Fibroblast of upper back skin (primary cell): ENCODE measurements at regions not wholly inside any gene's neighbourhood (a gene's known extent, or its start where the extent isn't known, plus 50 kb on each side); places are given as distances from the start of the nearest gene placed in this dataset.
"Not testable (repeated sequence)": the region's sequence is repeated elsewhere in the genome, so short reads cannot be mapped to it uniquely, and the experiment has no call there.

Source experiments
- DNase-seq: peaks from one replicate; pipeline ENCODE4 v3.0.0-alpha.2; 2013

DNA sequence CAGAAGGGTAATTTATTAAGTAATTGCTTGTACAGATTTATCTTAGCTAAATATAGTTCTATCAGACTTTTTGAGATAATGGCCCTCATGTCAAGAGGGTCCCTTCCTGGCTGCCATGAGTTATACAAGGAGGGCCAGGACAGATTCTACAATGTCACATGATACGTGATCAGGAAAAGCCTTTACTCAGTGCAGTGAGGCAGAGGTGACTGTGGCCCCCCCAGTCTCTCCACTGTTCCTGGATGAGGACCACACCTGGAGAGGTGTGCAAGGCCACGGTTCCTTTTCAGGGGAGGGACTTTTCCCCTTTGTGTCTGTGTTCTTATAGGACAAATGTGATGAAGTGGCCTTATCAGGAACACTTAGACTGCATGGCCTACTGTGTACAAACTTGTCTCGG lies 54.3 kb upstream of the LRCH1 start:
- no peak for DNase-seq

- DNase-seq = peak; percentile 29
These were observed 56.9 kb upstream of the LRCH1 start for GRCh38 chr13:46496086-46496485.

GRCh38 chr13:46495651-46496050 lies 57.3 kb upstream of the LRCH1 start:
- peak; percentile 53 for DNase-seq

GRCh38 chr13:46495066-46495465 lies 57.9 kb upstream of the LRCH1 start:
- no peak for DNase-seq

GRCh38 chr13:46492946-46493345 lies 60.0 kb upstream of the LRCH1 start:
- DNase-seq = peak; percentile 58

DNA sequence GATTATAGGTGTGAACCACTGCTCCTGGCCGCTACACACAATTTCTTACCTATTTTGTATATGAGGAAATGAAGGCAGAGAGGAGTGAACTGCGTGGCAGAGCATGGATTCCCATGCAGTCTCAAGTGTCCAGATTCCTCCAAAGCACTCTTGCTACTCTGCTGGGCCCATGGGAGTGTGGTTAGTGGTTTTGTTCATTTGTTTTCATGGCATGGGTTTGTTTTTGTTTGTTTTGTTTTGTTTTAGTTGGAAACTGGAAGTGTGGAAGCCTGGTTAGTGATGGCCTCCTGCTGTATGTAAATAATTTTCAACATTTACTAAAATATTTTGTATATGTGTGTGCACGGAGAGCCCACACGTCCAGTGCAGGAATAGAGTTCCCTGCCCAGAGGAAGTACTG lies 61.3 kb upstream of the LRCH1 start:
- DNase-seq = no peak

- not testable (repeated sequence) for DNase-seq
These were observed 62.3 kb upstream of the LRCH1 start for GRCh38 chr13:46490713-46491112.

DNA sequence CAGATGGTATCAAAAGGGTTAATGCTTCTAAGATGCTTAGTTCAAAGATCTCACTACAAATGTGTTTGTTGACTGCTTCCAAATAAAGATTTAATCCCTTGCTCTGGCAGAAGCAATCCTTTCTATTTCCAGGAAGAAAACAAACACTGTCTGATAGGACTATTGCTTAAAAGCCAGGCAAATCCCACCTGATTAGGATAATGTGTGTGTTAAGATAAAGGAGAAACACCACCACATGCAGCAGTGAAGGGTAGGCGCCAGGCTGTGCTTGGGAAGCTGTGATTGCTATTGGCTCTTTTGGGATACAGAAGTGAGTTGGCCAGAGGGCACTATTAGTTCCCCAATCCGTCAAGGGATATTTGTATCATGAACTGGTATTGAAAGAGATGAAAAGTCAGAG lies 62.8 kb upstream of the LRCH1 start:
- no peak for DNase-seq

DNA sequence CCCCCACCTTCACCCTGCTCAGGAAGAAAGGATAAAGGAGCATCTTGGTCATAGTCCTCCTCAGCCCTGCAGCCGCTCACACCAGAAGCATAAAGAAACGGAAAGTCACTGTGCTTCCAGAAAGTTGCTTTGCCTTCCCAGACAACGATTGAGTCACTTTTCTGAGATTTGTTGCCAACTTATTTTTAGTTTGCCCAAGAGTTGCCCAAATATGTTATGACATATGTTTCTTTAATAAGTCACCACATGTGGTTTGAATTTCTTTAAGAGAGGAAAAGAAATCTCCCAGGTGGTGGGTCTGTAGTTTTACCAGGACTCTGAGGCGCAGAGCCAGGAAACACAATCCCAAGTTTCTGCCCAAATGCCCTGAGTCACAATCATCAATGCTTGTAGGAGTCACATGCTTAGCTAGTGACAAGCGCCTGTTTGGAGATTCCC lies 63.4 kb upstream of the LRCH1 start:
- DNase-seq = peak; percentile 91

DNA sequence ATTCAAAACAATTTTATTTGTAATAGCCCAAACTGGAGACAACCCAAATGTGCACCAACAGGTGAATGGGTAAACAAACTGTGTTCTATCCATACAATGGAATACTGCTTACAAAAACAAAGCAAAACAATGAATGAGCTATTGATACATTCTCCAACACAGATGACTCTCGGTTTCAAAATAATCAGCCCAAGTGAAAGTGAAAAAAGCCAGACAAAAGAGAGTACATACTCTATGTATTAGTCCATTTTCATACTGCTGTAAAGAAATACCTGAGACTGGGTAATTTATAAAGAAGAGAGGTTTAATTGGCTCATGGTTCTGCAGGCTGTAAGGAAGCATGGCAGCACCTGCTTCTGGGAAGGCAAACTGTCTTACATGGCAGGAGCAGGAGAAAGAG lies 65.2 kb upstream of the LRCH1 start:
- no peak for DNase-seq

GRCh38 chr13:46486270-46486669 lies 66.7 kb upstream of the LRCH1 start:
- DNase-seq = no peak

GRCh38 chr13:46484561-46484960 lies 68.4 kb upstream of the LRCH1 start:
- no peak for DNase-seq

- DNase-seq = no peak
These were observed 71.8 kb upstream of the LRCH1 start for GRCh38 chr13:46481166-46481565.

DNA sequence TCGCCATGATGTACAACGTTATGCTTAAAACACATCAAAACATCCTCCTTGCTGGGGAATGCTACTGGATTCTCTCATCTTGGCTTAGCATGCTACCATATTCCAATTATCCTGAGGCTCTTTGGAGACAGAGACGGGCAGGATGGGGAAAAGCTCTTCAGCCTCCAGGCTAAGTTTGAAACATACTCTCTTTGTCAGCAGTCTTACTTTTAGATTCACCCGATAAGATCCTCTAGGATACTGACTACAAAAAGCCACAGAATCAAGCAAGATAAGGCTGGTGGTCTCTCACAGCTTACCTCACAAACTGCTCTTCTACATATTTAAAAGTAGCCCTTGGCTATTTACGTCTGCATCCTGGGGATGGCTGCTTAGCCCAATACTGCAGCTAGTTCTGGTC lies 72.8 kb upstream of the LRCH1 start:
- DNase-seq = no peak

DNA sequence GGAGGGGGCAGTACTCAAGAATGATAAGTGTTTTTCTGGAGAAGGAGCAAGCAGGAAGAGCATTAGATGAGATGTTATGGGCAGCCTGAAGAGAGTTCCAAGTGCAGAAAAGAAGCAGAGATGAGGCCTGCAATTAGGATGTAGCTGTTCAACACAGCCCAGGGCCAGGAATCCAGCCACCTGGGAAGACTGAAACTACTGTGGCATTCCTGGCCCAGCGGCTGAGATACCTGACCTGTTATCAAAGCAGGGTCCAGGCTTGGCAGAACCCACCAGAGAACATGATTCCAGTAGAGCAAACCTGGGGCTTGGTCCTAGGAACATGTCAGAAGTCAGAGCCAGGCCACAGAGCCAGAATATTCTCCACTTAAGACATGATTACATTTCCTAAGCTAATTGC lies 73.3 kb upstream of the LRCH1 start:
- DNase-seq = no peak

- DNase-seq = no peak
These were observed 73.7 kb upstream of the LRCH1 start for GRCh38 chr13:46479283-46479682.

DNA sequence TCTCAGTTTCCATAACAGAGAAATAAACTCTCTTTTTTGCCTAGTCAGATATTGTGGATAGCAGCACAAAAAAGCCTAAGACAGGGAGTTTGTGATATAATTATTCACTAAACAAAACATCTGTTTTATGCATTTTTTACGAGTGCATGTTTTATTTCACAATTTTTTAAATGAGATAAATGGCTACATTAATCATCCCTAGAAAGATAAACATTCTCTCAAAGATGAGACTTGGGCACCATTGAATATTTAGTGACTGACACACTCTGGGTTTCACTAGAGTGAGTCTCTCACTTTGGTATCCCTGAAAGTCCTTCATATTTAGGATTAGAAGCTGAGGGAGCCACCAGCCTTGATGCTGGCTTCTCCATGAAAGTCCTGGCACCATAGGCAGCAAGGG lies 74.3 kb upstream of the LRCH1 start:
- no peak for DNase-seq

DNA sequence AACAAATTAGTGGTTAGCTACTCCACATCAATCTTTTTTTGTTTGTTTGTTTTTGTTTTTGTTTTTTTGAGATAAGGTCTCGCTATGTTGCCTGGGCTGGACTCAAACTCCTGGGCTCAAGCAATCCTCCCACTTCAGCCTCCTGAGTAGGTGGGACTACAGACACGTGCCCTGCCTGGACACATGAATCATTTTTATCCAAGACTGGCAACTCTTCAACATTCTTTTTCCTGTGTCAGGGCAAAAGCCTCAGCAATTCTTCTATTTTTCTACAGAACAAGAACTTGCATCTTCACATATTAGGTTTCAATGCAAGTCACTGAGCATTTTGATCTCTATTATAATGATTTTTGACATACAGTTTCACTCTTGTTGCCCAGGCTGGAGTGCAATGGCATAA lies 76.8 kb upstream of the LRCH1 start:
- DNase-seq = peak; percentile 32

- peak; percentile 11 for DNase-seq
These were observed 77.4 kb upstream of the LRCH1 start for GRCh38 chr13:46475541-46475991.

DNA sequence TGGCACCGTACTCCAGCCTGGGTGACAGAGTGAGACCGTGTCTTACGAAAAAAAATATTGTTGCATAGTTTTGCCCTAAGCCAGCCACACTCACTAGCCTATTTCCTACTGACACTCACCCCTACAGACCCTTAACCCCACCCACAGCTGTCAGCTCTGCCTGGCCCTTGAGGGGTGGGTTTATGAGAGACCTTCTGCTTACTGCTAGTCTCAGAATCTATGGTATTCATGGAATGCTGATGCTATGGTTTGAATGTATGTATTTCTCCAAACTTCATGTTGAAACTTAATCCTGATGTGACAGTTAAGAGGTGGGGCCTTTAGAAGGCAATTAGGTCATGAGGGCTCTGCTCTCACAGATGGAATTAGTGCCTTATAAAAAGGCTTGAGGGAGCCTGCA lies 79.2 kb upstream of the LRCH1 start:
- peak; percentile 38 for DNase-seq

DNA sequence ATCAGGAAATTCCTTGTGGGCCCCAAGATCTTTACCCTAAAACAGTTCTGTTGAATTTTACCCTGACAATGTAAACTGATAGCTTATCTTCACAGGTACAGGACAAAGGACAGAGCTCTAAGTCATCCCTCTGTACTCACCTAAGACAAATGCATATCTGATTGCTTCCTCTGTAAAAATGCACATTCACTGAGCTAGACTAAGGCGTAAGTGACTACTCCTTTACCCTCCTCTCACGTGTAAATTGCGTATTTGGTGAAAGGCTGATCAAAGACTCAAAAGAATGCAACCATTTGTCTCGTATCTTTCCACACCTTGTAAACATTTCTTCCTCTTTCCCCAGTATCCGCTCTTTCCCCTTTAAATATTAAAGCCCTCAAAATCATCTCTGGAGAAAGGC lies 80.6 kb upstream of the LRCH1 start:
- DNase-seq = no peak

- DNase-seq = not testable (repeated sequence)
These were observed 82.6 kb upstream of the RUBCNL start for GRCh38 chr13:46469699-46470098.

- DNase-seq = peak; percentile 85
These were observed 81.8 kb upstream of the RUBCNL start for GRCh38 chr13:46468570-46469463.

DNA sequence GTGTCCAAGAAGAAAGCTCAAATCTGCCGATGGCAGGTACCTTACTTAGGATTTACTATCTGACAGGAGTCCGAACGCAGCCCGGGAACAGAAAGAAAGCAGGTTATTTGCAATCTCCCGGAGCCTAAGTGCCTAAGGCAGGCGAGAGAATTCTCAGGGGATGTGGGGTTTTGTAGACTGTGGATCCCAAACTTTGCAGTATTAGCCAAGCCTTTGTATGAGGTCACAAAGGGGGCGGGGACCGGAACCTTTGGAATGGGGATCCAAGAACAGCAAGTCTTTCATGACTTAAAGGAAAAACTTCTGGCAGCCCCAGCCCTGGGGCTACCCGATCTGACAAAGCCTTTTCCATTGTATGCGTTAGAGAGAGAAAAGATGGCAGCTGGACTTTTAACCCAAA lies 80.6 kb upstream of the RUBCNL start:
- DNase-seq = peak; percentile 50

DNA sequence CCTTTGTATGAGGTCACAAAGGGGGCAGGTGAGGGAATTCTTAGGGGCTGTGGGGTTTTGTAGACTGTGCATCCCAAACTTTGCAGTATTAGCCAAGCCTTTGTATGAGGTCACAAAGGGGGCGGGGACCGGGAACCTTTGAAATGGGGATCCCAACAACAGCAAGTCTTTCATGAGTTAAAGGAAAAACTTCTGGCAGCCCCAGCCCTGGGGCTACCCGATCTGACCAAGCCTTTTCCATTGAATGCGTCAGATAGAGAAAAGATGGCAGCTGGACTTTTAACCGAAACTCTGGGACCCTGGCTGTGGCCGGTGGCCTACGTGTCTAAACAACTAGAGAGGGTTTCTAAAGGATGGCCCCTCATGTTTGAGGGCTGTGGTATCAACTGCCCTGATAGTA lies 79.0 kb upstream of the RUBCNL start:
- not testable (repeated sequence) for DNase-seq
